GM21526 (cell line): ENCODE measurements at regions not wholly inside any gene's neighbourhood (a gene's known extent, or its start where the extent isn't known, plus 50 kb on each side); places are given as distances from the start of the nearest gene placed in this dataset.

Experiments used
- ATAC-seq: cut with Tn5 transposase; IDR thresholded peaks from one replicate; pipeline ENCODE4 v1.9.1; 2021; ENCODE audit warnings: moderate library complexity; ENCODE audit not compliant: unreplicated experiment, low FRiP score

GRCh38 chr2:187920511-187920910 lies 366.3 kb upstream of the TFPI start:
- ATAC-seq, result no peak

- ATAC-seq, result no peak
Observed at GRCh38 chr2:187922846-187923245, 368.6 kb upstream of the TFPI start.

- no peak for ATAC-seq
Observed at GRCh38 chr2:187924293-187924692, 367.4 kb upstream of the GULP1 start.

GRCh38 chr2:187934236-187934635 lies 357.4 kb upstream of the GULP1 start:
- ATAC-seq, result no peak

- ATAC-seq, result no peak
Observed at GRCh38 chr2:187934692-187935091, 357.0 kb upstream of the GULP1 start.

- no peak for ATAC-seq
Observed at GRCh38 chr2:187935126-187935525, 356.5 kb upstream of the GULP1 start.

GRCh38 chr2:187936228-187936627 lies 355.4 kb upstream of the GULP1 start:
- no peak for ATAC-seq

GRCh38 chr2:187939180-187939579 lies 352.5 kb upstream of the GULP1 start:
- ATAC-seq, result no peak

GRCh38 chr2:187942876-187943275 lies 348.8 kb upstream of the GULP1 start:
- ATAC-seq, result no peak

- ATAC-seq, result no peak
Observed at GRCh38 chr2:187943772-187944369, 347.8 kb upstream of the GULP1 start.

GRCh38 chr2:187949859-187950258 lies 341.8 kb upstream of the GULP1 start:
- no peak for ATAC-seq

GRCh38 chr2:187951470-187952218 lies 340.0 kb upstream of the GULP1 start:
- ATAC-seq, result no peak

- no peak for ATAC-seq
Observed at GRCh38 chr2:187956906-187957534, 334.7 kb upstream of the GULP1 start.

GRCh38 chr2:187959821-187960220 lies 331.9 kb upstream of the GULP1 start:
- ATAC-seq, result no peak

GRCh38 chr2:187962538-187962937 lies 329.1 kb upstream of the GULP1 start:
- ATAC-seq, result no peak

- no peak for ATAC-seq
Observed at GRCh38 chr2:187964746-187965145, 326.9 kb upstream of the GULP1 start.

- ATAC-seq, result no peak
Observed at GRCh38 chr2:187966924-187967323, 324.8 kb upstream of the GULP1 start.

- no peak for ATAC-seq
Observed at GRCh38 chr2:187971893-187972292, 319.8 kb upstream of the GULP1 start.

- ATAC-seq, result no peak
Observed at GRCh38 chr2:187976259-187976985, 315.3 kb upstream of the GULP1 start.

- no peak for ATAC-seq
Observed at GRCh38 chr2:187976986-187977333, 314.7 kb upstream of the GULP1 start.

- ATAC-seq, result no peak
Observed at GRCh38 chr2:187978356-187978755, 313.3 kb upstream of the GULP1 start.
